ENCODE measurements at regions not wholly inside any gene's neighbourhood (a gene's known extent, or its start where the extent isn't known, plus 50 kb on each side); places are given as distances from the start of the nearest gene placed in this dataset.
A peak's percentile ranks its signal among the peaks of the same experiment; 100 is the strongest.

GRCh38 chr3:82618594-82618993 lies 857.1 kb upstream of the GBE1 start:
- TF ChIP-seq TCF12 (IDR thresholded peaks at IDR 0.05; ENCODE audit: low read depth) (no peak), TEAD4 (IDR thresholded peaks at IDR 0.05) (no peak), RAD21 (IDR thresholded peaks at IDR 0.05; ENCODE audit: low read depth) (no peak), FOXM1 (IDR thresholded peaks at IDR 0.05; ENCODE audit: borderline replicate concordance, low read depth) (no peak), EP300 (IDR thresholded peaks at IDR 0.05; ENCODE audit: borderline replicate concordance) (no peak)

DNA sequence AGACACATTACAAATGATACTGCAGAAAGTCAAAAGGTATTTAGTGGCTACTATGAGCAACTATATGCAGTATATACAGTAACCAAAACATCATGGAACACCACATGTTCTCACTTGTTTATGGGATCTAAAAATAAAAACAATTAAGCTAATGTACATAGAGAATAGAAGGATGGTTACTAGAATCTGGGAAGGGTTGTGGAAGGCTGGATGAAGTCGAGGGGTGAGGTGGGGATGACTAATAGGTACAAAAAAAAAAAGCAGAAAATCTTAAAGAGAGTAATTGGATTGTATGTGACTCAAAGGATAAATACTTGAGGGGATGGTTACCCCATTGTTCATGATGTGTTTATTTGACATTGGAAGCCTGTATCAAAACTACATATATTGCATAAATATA lies 848.8 kb upstream of the GBE1 start:
- TF ChIP-seq CEBPB (IDR thresholded peaks at IDR 0.05) (no peak), FOXM1 (IDR thresholded peaks at IDR 0.05; ENCODE audit: borderline replicate concordance, low read depth) (no peak), RAD21 (IDR thresholded peaks at IDR 0.05; ENCODE audit: low read depth) (no peak), TCF12 (IDR thresholded peaks at IDR 0.05; ENCODE audit: low read depth) (no peak), EP300 (IDR thresholded peaks at IDR 0.05; ENCODE audit: borderline replicate concordance) (no peak), ZBTB7A (IDR thresholded peaks at IDR 0.05; ENCODE audit: low read depth) (no peak), NFIC (IDR thresholded peaks at IDR 0.05) (no peak), EGR1 (IDR thresholded peaks at IDR 0.05) (no peak), YY1 (IDR thresholded peaks at IDR 0.05; ENCODE audit: low read depth) (no peak), TEAD4 (IDR thresholded peaks at IDR 0.05) (no peak), TAF1 (IDR thresholded peaks at IDR 0.05; ENCODE audit: low read depth) (no peak), REST (IDR thresholded peaks at IDR 0.05; ENCODE audit: low read depth) (no peak), CREB1 (IDR thresholded peaks at IDR 0.05; ENCODE audit: low read depth) (no peak), MAX (IDR thresholded peaks at IDR 0.05) (no peak)
- TF ChIP-seq, protein P1, sequence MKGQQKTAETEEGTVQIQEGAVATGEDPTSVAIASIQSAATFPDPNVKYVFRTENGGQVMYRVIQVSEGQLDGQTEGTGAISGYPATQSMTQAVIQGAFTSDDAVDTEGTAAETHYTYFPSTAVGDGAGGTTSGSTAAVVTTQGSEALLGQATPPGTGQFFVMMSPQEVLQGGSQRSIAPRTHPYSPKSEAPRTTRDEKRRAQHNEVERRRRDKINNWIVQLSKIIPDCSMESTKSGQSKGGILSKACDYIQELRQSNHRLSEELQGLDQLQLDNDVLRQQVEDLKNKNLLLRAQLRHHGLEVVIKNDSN (IDR thresholded peaks at IDR 0.05): no peak

DNA sequence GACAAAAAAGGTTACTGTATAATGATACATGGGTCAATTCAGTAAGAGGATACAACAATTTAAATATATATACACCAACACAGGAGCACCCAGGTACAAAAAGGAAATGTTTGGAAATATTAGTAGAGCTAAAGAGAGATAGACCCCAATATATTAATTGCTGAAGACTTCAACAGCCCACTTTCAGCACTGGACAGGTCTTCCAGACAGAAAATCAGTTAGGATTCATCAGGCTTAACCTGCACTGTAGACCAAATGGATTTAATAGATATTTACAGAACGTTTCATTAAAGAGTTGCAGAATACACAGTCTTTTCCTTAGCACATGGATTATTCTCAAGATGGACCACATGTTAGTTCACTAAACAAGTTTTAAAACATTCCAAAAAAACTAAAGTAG lies 845.9 kb upstream of the GBE1 start:
- TF ChIP-seq REST (IDR thresholded peaks at IDR 0.05; ENCODE audit: low read depth) (peak; percentile 67), YY1 (IDR thresholded peaks at IDR 0.05; ENCODE audit: low read depth) (no peak)
- TF ChIP-seq, protein P1 (IDR thresholded peaks at IDR 0.05): no peak

GRCh38 chr3:82596805-82597204 lies 835.4 kb upstream of the GBE1 start:
- no peak for TF ChIP-seq MAX (IDR thresholded peaks at IDR 0.05)

- no peak for TF ChIP-seq TCF12 (IDR thresholded peaks at IDR 0.05; ENCODE audit: low read depth)
- TF ChIP-seq CREB1 (IDR thresholded peaks at IDR 0.05; ENCODE audit: low read depth): no peak
- no peak for TF ChIP-seq REST (IDR thresholded peaks at IDR 0.05; ENCODE audit: low read depth)
- no peak for TF ChIP-seq ZBTB7A (IDR thresholded peaks at IDR 0.05; ENCODE audit: low read depth)
Observed at GRCh38 chr3:82595530-82595929, 834.1 kb upstream of the GBE1 start.

DNA sequence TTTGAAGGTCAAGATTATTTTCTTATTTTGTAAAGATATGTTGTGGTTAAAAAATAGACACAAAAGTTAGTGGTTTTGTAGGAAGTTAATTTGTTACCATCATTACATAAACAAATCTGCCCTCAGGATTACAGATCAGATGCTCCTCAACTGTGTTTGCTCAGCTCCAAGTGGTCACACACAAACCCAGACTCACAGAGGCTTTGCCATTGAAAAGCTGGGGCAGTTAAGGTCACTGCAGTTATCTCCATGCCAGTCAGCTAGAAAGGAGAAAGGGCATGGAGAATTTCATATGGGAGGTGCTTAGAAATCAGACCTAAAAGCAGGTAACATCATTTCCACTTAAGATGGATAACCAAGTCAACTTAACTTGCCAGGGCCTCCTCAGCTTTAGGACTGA lies 825.7 kb upstream of the GBE1 start:
- TF ChIP-seq TCF12 (IDR thresholded peaks at IDR 0.05; ENCODE audit: low read depth) (no peak), FOXM1 (IDR thresholded peaks at IDR 0.05; ENCODE audit: borderline replicate concordance, low read depth) (no peak), NFIC (IDR thresholded peaks at IDR 0.05) (no peak), CEBPB (IDR thresholded peaks at IDR 0.05) (no peak), CREB1 (IDR thresholded peaks at IDR 0.05; ENCODE audit: low read depth) (no peak), TEAD4 (IDR thresholded peaks at IDR 0.05) (no peak), EP300 (IDR thresholded peaks at IDR 0.05; ENCODE audit: borderline replicate concordance) (no peak), MAX (IDR thresholded peaks at IDR 0.05) (no peak)
- TF ChIP-seq, protein P1 (IDR thresholded peaks at IDR 0.05): no peak
